SW 1271 (cell line): ENCODE measurements at regions not wholly inside any gene's neighbourhood (a gene's known extent, or its start where the extent isn't known, plus 50 kb on each side); places are given as distances from the start of the nearest gene placed in this dataset.
"Not testable (repeated sequence)": the region's sequence is repeated elsewhere in the genome, so short reads cannot be mapped to it uniquely, and the experiment has no call there.

Source experiments
- DNase-seq, 2 experiments: peaks; one replicate each; lab custom pipeline; 2025; lab: John Stamatoyannopoulos, UW

DNA sequence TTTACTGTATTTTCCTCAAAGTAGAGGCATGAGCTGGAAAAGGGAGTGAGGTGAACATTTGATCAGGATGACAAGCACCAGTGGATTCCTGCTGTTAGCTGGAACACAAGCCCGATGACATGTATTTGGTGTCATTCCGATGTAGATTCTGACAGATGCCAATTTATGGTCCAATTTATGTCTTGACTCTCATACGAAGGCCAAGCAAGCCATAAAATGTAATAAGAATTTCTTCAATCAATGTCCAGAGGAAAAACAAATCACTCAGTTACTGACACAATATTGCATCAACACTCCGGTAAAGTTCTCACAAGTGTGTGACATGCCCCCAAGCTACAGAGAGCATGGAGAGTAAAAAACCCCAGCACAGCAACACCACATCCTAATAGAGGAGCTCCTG, 138.3 kb upstream of the ZNF521 start:
- no peak for DNase-seq

DNA sequence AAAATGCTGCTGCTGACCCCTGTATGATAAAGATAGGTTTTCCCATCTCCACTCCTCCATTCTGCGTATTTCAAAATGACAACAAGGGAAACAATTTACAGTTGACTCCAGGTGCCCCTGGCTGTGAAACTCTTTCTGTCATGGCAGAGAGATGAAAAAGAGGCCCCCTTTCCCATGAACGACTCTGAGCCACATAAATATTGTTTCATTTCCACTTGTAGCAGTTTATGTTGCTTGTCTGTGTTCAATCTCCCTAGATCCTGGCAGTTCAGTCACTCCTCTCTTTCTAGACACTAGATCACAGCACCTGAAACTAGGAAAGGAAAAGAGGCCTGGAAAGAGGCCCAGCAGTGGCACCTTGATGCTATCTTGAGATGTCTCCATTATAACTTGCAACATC, 121.0 kb upstream of the ZNF521 start:
- no peak for DNase-seq

DNA sequence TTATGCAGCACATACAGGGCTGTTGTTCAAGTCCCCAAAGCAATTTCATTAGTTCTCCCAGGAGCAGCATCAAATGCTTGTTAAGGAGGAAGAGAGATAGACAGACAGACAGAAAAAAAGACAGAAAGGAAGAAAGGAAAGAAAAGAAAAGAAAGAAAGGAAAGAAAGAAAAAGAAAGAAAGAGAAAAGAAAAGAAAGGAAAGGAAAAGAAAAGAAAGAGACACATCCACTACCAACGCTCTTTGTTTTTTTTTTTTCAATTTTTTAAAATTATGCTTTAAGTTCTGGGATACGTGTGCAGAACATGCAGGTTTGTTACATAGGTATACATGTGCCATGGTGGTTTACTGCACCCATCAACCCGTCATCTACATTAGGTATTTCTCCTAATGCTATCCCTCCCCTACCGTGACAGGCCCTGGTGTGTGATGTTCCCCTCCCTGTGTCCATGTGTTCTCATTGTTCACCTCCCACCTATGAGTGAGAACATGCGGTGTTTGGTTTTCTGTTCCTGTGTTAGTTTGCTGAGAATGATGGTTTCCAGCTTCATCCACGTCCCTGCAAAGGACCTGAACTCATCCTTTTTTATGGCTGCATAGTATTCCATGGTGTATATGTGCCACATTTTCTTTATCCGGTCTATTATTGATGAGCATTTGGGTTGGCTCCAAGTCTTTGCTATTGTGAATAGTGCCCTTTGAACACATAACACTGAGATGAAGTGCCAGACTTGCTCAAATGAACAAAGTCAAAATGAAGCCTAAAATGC, 119.0 kb upstream of the ZNF521 start:
- DNase-seq, result not testable (repeated sequence)

DNA sequence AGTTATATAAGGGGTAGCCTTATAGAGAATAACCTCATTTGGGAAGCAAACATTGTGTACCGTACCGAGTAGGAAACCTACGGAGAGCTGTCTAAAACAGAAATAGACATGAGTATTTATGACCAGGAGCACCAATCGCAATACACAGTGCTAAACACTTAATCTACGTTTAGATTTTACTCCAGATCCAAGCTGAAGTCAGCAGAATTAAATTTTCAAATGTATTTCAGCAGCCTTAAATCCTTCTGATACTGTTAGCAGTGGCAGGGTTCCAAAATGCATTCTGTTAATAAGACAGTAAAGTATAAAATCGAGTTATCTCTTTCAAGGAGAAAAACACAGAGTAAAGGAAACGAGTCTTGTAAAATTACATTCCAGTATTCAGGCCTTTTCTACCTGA, 118.1 kb upstream of the ZNF521 start:
- no peak for DNase-seq

DNA sequence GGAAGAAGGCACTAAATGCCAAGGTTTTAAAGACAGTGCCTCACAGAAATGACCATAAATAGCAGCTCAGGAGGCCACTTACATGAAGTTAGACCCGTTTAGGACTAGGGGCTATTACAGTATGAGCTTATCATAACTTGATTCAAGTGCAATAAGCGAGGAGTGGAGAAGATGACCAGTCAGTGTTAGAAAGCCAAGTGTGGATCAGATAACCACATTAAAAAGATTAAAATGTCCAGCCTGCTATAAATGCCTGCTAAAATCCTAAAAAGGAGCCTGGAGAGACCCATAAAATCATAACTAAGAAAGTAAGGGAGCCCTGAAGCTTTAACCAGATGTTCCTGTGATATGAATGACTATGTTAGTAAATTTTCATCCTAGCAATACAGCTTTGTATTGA, 117.5 kb upstream of the ZNF521 start:
- no peak for DNase-seq

DNA sequence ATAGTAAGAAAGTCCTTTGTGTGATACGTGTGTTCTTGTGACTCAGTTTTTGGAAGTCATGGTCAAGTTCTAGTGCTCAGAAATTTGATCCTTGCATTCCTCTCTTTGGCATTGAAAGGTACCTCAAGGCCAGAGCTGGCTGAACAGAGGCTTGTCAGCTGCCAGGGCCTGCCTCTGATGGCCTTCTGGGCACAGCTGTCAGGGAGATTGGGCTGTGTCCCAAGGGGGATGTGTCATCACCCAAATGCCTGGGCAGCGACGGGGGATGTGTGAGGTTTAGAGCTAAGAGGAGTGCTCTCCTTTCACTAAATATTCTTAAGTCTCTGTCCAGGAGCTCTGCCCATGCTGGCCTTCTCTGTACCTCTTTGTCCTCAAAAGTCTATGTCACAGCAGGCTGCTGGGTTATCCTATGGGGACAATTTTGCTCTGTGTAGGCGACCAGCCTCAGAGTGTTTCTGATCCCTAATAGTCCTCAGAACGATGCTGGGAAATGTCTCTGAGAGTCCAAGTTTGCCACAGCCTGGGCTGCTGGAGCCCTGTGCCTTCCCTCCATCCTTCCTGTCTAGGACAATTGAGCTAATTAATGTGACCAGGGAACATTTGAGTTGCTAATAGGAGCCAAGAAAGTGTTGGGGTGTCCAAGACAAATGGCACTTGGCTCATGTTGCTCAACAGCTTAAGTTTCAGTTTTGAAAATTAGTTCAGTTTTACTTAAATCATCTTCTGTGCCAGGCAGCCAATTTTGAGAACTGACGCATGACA, 115.4 kb upstream of the ZNF521 start:
- DNase-seq, result no peak

DNA sequence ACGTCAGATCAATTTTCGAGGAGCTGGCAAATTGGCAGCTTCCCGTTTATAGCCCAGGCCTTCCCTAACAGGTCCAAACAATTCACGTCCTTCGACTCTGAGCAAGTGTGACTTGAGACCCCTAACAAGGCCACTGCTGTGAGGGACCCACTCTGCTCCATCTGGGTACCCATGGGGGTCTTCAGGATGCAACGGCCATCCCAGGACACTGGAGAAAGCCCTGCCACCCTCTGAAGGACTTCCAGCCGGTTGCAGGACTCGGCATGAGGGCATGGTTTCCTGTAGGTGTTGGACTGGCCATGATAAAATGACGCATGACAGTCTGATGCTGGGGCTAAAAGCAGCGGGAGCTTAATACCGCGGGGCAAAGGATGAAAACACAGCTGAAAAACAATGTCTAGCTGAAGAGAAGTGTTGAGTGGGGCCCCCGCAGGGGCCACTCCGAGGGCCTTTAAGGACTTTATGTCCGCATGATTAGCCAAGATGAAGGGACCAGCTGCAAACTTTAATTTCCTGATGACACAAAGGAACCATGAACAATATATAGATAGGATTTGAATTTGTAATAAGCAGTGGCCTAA, 113.3 kb upstream of the ZNF521 start:
- DNase-seq, result no peak

DNA sequence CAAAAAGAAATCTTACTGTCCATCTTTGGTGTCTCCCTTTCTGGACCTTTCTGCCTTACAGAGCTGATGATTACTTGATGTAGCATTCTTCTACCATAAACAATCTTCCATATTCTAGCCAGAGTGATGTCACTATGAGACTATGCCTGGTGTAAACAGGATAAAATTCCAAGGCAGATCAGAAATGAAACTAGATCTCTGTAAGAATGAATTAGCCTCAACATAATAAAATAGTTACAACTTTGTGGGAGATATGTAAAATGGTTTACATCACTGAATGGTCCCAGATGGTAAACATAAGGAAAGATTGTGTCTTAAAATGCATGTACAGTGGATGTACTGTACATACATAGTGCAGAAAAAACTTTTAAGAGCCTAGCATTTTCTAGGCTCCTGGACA, 112.3 kb upstream of the ZNF521 start:
- no peak for DNase-seq

DNA sequence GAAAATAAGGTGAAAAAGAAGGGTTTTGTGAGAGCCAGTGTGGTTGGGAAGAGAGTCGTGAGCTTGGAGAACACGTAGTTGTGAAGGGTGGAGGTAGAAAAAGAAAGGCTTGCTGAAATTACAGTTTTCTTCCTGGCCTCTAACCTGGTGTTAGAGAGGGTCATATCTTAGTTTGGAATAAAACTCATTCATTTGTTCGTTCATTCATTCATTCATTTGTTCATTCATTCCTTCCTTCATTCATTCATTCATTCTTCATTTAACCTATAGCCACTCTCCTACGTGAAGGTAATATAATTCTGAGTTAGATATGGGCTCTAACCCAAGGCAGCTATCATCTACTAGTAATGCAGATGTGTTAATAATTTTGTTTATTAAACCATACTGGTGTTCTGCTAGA, 111.8 kb upstream of the ZNF521 start:
- DNase-seq, result no peak

DNA sequence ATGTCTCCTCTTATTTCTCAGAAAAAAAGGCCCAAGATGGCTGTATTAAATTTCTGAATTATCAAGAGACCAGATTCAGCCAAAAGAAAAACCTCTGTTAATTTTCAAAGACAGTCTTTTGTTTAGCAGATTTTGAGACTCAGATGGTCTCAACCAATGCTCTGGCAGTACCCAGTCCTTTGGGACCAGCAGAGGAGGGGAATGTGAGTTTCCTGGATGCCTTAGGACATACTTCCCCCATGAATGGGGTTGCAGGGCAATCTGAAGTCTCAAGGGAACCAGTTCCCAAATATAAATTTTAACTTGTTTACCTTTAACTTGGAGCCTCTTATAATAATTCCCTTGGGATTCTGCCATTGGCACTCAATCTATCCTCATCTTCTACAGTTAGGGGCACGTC, 107.8 kb upstream of the ZNF521 start:
- DNase-seq, result no peak

DNA sequence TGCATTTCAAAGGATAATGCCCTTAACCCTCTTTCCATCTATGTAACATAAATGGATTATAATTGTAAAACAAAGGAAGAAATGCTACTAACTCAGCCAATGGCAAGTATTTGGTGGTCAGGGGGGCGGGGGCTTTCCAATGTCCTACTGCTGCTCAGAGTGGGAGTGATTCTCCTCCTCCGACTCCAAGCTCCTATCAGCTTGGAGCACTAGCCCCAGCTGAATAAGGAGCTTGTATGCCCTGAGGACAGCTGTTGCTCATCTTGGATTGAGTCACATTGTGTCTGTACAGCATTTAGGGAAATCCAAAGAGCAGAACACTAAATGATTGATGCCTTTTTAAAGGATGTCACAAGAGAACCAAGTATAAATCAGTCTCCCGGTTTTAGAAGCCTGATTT, 105.6 kb upstream of the ZNF521 start:
- DNase-seq, result no peak

DNA sequence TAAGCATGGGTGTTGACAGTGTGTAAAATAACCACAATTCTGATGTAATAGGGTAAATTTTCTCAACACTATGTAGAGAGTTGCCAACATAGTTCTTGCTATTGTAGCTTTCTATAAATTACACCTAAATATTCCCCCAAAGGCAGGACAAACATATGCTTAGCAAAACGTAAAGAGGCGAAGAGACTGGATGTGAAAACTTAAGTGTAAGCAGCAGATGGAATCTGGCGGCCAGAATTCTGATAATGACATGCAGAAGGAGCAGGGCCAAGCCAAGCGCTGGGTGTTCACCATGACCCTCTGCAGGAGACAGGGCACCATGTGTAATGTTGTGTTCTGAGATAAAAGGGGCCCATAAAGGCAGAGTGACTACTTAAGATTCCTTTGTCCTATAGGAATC, 105.2 kb upstream of the ZNF521 start:
- no peak for DNase-seq

DNA sequence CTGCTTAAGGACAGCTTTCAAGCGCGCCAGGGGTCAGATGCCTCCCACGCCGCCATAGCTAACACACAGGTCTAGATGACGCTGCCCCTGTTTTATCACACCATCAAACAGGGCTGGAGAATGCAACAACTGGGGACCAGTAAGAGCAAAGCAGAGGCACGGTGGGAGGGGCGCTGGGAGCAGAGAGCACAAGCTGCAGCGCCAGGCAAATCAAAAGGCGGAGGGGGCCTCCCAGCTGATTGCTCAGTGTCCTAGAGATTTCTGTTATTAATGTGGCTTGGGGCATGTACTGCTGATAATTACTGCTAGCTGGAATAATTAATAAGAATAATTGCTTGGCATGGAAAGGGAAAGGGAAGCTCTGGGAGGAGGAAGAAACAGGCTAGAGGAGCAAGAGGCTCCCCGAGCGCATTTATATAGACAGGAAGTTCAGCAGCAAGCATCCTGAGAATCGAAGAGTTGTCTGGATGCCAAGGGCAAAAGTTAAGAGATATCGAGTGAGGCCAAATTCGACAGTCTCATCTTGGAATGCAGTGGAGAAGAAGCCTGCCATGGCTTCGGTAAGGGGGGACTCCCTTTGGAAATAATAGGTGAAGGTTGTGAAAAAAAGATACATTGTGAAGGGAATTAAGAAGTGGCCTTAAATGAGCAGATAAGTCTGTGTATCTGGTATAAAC, 104.5 kb upstream of the ZNF521 start:
- no peak for DNase-seq

DNA sequence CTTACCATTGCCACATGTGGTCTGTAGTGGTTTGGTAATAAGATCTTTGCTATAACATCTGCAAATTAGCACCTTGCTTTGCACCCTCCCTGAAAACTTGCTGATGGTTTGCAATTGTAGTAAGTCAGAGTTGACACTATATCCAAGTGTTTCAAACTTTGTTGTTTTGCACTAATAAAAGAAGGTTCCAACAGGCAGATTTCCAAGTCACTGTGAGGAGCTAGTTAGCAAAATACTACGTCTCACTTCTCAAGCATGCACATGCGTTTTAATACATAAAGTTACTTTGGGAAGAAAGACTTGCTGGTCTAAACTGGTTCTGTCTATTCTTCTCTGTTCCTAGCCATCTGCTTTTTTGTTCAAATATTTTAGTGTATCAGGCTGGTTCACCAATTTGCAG, 103.7 kb upstream of the ZNF521 start:
- no peak for DNase-seq

DNA sequence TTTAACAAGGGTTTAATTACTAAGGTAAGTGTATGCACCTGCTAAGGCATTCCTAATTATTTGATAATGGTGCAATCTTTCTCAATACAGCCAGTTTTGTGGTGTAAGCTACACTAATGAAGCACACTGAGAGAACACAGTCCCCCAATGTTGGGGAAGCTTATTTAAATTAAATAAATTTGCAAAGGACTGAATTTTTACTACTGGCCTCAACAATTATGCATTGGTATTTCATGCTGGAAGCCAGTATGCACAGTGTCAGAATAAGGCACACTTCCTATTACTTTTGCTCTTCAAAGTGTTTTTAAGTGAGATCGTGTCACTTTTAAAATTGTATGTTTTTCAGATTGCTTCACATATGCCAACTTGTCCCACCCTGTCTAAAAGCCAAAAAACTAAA, 103.2 kb upstream of the ZNF521 start:
- DNase-seq, result no peak

DNA sequence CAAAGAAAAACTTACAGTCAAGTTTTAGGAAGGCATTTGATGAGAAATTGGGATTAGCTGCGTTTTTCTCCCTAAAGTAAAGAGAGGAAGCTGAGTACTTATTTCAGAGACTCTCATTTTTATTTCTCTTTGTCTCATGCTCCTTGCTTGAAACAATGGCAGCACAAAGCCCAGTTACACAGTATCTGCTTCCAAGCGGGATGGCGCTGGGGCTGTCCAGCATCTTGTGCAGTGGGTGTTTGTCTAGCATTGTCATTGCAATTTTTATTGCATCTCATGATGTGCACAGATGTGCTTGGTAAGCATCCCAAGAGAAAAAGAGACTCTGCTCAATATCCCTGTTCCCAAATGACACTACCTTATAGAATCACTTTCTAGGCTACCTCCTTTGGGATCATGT, 102.8 kb upstream of the ZNF521 start:
- DNase-seq, result no peak

DNA sequence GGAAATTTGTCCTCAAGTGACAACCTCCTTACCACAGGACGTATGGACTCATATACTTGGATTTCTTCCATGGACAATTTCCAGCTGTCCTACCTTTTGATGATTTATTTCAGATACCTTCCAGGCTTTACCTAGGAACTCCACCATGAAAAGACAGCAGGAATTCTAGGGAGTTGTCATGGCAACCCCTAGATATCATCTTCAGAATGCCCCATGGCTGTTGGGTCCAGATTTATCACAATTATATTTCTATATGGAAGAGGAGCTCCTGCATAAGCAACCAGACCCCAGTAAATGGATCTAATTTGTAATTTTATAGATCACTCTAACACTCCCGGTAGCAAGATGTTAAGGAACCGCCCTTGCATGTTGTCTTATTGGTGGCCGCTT, 102.3 kb upstream of the ZNF521 start:
- no peak for DNase-seq

DNA sequence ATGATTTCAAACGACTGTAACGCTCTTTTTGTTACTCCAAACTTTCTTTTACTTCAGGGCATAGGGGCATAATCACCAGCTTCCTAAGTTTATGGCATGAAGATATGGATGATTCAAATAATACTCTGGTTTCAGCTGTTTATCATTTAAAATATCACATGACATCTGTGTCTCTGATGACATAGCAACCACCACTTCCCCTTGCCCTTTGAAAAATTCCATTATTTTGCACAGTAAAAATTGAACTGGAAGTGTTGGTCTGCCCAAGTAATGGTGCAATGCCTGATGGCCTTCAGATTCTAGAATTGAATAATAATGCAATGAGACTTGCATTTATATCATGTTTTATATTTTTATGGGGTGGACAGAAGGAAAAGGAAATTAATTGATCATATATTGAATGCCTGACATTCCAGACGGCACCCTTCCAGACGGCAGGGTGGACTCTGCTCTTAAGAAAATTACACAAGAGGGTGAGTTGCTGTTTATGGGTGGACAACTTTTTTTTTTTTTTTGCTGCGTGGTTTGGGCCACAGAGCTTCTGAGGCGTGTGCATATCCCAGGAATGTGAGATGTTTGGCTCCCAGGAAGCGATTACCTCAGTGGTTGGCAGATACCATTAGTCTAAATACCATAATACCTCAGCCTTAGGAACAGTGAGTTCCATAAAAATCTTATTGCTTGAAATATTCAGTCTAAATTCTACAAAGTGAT, 101.7 kb upstream of the ZNF521 start:
- DNase-seq, result no peak

DNA sequence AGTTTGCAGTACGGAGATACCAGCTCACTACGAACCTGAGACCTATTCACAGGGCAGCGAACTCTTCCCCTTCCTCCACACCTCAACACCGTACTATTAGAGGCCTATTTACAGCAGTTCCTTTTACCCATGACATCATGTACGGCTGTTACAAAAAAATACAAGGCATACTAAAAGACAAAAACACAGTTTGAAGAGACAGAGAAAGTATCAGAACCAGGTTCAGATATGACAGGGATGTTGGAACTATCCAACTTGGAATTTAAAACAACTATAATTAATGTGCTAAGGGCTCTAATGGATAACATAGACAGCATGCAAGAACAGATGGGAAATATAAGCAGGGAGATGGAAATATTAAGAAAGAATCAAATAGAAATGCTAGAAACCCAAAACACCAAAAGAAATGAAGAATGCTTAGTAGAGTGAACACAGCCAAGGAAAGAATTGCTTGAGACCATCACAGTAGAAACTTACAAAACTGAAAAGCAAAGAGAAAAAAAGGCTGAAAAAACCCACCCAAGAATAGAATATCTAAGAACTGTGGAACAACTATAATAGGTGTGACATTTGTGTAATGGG, 99.2 kb upstream of the ZNF521 start:
- DNase-seq, result no peak

DNA sequence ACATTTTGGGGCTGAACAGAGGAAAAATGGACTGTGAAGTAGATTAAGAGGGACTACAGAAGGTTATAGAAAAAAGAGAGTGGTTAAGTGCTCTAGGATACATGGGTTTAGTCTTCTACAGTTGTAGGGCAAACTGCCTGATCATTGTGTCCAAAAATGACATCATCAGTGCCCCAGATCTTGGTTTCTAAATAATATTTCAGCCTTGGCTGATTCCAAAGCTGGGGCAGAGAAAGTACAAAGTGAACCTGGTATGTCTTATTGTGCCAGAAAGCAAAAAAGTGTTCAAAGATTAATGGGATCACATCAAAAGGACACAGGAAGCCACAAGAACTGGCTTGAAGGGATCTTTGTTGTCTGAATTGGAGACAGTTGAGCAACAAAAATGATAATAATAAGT, 97.1 kb upstream of the ZNF521 start:
- DNase-seq, result no peak

DNA sequence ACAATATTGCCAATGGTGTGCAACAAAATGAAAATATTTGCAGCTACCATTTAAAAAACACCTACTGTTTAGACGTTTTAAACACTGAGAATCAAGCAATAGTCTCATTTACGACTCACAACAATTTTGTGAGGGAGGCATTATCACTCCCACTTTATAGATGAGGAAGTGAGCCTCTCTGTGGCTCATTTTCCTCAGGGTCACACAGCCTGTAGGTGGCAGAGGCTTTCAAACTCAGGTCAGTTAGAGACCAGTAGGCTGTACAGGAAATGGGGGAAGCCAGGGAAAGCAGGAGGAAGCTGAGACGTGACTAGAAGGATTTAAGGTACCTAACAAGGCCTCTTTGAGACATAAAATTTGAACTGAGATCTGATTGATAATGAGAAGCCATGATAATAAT, 95.0 kb upstream of the ZNF521 start:
- DNase-seq, result no peak

DNA sequence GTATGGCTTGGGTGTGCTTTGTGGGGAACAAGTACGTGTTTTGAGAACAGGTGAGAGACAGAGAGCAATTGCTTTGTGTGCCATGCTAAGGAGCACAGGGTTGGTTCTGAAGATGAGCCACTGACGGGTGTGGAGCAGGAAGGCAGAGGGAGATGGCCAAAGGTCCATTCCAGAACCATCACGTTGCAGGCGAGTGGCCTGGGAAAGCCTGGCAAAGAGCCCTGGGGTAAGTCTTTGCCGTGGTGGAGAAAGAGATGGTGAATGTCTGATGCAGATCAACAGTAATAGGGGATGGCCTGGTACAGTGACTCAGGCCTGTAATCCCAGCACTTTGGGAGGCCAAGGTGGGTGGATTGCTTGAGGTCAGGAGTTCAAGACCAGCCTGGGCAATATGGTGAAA, 93.5 kb upstream of the ZNF521 start:
- no peak for DNase-seq
